ENCODE measurements at regions not wholly inside any gene's neighbourhood (a gene's known extent, or its start where the extent isn't known, plus 50 kb on each side); places are given as distances from the start of the nearest gene placed in this dataset.
"Not testable (repeated sequence)": the region's sequence is repeated elsewhere in the genome, so short reads cannot be mapped to it uniquely, and the experiment has no call there.

DNA sequence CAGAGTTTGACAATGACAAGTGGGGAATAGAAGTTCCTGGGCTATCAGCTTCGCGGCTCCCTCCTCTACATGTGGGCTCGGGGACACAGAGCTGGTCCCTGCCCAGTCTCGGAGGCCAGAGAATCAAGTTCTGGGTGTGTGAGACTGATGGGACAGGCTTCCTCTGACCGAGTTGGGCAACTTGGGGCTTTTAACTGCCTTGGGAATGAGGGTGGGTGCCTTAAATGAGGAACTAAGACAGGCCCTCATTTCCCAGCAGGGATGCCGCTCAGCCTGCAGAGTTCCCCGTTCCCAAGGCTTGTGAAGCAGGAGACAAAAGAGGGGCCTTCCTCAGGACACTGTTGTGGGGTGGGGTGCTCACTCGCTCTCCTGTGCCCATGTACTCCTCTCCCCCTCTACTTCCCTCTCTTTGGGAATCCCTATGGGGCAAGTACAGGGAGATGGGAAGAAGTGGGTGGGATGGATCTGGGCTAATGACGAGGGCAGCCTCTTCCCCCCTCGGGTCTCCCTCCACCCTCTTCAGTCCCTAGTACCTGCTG, 290.2 kb downstream of the BCL2L11 start:
- H3K4me2 ChIP-seq (ENCODE audit: low read length); H2AK5ac ChIP-seq (ENCODE audit: low read length); H4K8ac ChIP-seq (ENCODE audit: low read depth, low read length); H3K4me3 ChIP-seq (ENCODE audit: low read depth, low read length); H3K18ac ChIP-seq (ENCODE audit: low read length); H3K79me1 ChIP-seq (ENCODE audit: low read length); H3K27me3 ChIP-seq (ENCODE audit: insufficient read depth, low read length); H3K4ac ChIP-seq (ENCODE audit: low read depth, low read length); H2AFZ ChIP-seq (ENCODE audit: insufficient read depth, low read length, poor library complexity); H3K79me2 ChIP-seq (ENCODE audit: control insufficient read depth, insufficient read depth, low read length, poor library complexity); DNase-seq; H3K27ac ChIP-seq (ENCODE audit: low read depth, low read length); H2BK5ac ChIP-seq (ENCODE audit: low read depth, low read length, poor library complexity); H3K9me3 ChIP-seq (ENCODE audit: insufficient read depth, low read depth, low read length); H4K12ac ChIP-seq (ENCODE audit: low read depth, low read length); H3K4me1 ChIP-seq (ENCODE audit: control insufficient read depth in 1 of 2, insufficient read depth in 2 of 2, low read length in 2 of 2); H3K36me3 ChIP-seq (ENCODE audit: control insufficient read depth in 1 of 2, insufficient read depth in 2 of 2, low read length in 2 of 2); H3K23ac ChIP-seq (ENCODE audit: low read length); H3K9ac ChIP-seq (ENCODE audit: low read length): not testable (repeated sequence)
- Histone ChIP-seq H2BK12ac (ENCODE audit: low read length) (peak overlapping the region; percentile 91), H2BK120ac (ENCODE audit: insufficient read depth, low read length, poor library complexity) (peak overlapping the region; percentile 60), H4K91ac (ENCODE audit: low read depth, low read length) (peak overlapping the region; percentile 77), H3K14ac (ENCODE audit: low read length) (peak overlapping the region; percentile 56)
- WGBS (ENCODE audit: extremely low coverage, insufficient coverage, insufficient read length): no CpG with 5 or more reads among the region's 10 CpGs

GRCh38 chr2:111411867-111412681, 291.4 kb downstream of the BCL2L11 start:
- not testable (repeated sequence) for H3K36me3 ChIP-seq (ENCODE audit: control insufficient read depth in 1 of 2, insufficient read depth in 2 of 2, low read length in 2 of 2); H4K12ac ChIP-seq (ENCODE audit: low read depth, low read length); H3K14ac ChIP-seq (ENCODE audit: low read length); H2BK12ac ChIP-seq (ENCODE audit: low read length); H3K9ac ChIP-seq (ENCODE audit: low read length); H3K4me2 ChIP-seq (ENCODE audit: low read length); H3K4me1 ChIP-seq (ENCODE audit: control insufficient read depth in 1 of 2, insufficient read depth in 2 of 2, low read length in 2 of 2); DNase-seq; H2AFZ ChIP-seq (ENCODE audit: insufficient read depth, low read length, poor library complexity); H3K4me3 ChIP-seq (ENCODE audit: low read depth, low read length); H3K27me3 ChIP-seq (ENCODE audit: insufficient read depth, low read length); H3K27ac ChIP-seq (ENCODE audit: low read depth, low read length); H3K9me3 ChIP-seq (ENCODE audit: insufficient read depth, low read depth, low read length); H3K4ac ChIP-seq (ENCODE audit: low read depth, low read length); H3K79me1 ChIP-seq (ENCODE audit: low read length); H3K79me2 ChIP-seq (ENCODE audit: control insufficient read depth, insufficient read depth, low read length, poor library complexity); H3K18ac ChIP-seq (ENCODE audit: low read length); H3K23ac ChIP-seq (ENCODE audit: low read length); H2BK120ac ChIP-seq (ENCODE audit: insufficient read depth, low read length, poor library complexity); H4K8ac ChIP-seq (ENCODE audit: low read depth, low read length); H2BK5ac ChIP-seq (ENCODE audit: low read depth, low read length, poor library complexity); H2AK5ac ChIP-seq (ENCODE audit: low read length)
- H4K91ac ChIP-seq (ENCODE audit: low read depth, low read length): peak overlapping the region; percentile 5
- no CpG with 5 or more reads among the region's 18 CpGs for WGBS (ENCODE audit: extremely low coverage, insufficient coverage, insufficient read length)

DNA sequence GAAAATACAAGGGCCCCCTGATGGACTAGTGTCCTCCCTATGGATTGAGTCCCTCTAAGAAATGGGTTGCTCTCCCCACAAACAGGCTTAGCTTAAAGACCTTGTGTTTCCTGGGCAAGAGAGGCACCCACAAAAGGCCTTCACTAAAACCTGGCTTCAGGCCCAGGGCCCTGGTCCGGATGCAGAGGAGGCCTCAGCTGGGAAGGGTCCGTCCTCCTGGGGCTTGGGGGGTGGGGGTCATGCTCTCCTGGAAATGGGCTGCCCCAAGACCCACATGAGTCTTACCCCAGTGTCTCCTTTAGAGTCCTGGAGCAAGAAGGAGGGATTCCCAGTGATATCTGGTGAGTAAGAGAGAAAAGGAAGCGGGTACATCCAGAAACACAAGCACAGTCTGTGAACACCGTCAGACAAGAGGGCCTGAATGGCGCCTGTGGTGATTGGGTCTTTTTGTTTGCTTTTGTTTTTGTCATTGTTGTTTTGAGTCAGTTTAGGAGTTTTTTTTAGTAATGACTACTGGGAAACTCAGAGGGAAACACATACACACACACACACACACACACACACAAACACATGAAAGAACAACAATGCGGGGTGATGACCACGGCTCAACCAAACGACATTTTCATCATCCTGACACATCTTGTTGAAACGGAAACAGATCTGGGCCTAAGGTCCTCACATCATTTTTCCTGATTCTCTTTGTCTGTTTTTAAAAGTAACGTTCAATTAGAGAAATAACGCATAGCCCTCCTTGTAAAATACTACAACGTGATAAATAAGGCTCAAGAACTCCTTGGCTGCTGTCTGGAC, 292.3 kb downstream of the BCL2L11 start:
- H3K9me3 ChIP-seq (ENCODE audit: insufficient read depth, low read depth, low read length); H3K36me3 ChIP-seq (ENCODE audit: control insufficient read depth in 1 of 2, insufficient read depth in 2 of 2, low read length in 2 of 2); H3K9ac ChIP-seq (ENCODE audit: low read length); H3K4ac ChIP-seq (ENCODE audit: low read depth, low read length); H2AFZ ChIP-seq (ENCODE audit: insufficient read depth, low read length, poor library complexity); H3K79me1 ChIP-seq (ENCODE audit: low read length); H2AK5ac ChIP-seq (ENCODE audit: low read length); H3K18ac ChIP-seq (ENCODE audit: low read length); H3K27me3 ChIP-seq (ENCODE audit: insufficient read depth, low read length); H3K4me3 ChIP-seq (ENCODE audit: low read depth, low read length); H4K12ac ChIP-seq (ENCODE audit: low read depth, low read length); H3K23ac ChIP-seq (ENCODE audit: low read length); H3K79me2 ChIP-seq (ENCODE audit: control insufficient read depth, insufficient read depth, low read length, poor library complexity); H2BK120ac ChIP-seq (ENCODE audit: insufficient read depth, low read length, poor library complexity); H3K4me1 ChIP-seq (ENCODE audit: control insufficient read depth in 1 of 2, insufficient read depth in 2 of 2, low read length in 2 of 2); H3K4me2 ChIP-seq (ENCODE audit: low read length): not testable (repeated sequence)
- Histone ChIP-seq H2BK12ac (ENCODE audit: low read length) (peak overlapping the region; percentile 77), H4K8ac (ENCODE audit: low read depth, low read length) (peak overlapping the region; percentile 43), H4K91ac (ENCODE audit: low read depth, low read length) (peak overlapping the region; percentile 83), H2BK5ac (ENCODE audit: low read depth, low read length, poor library complexity) (peak overlapping the region; percentile 84), H3K27ac (ENCODE audit: low read depth, low read length) (peak overlapping the region; percentile 71), H3K14ac (ENCODE audit: low read length) (peak overlapping the region; percentile 64)
- no CpG with 5 or more reads among the region's 12 CpGs for WGBS (ENCODE audit: extremely low coverage, insufficient coverage, insufficient read length)
- peak in 1 of 2 donors; percentile 3 for DNase-seq

DNA sequence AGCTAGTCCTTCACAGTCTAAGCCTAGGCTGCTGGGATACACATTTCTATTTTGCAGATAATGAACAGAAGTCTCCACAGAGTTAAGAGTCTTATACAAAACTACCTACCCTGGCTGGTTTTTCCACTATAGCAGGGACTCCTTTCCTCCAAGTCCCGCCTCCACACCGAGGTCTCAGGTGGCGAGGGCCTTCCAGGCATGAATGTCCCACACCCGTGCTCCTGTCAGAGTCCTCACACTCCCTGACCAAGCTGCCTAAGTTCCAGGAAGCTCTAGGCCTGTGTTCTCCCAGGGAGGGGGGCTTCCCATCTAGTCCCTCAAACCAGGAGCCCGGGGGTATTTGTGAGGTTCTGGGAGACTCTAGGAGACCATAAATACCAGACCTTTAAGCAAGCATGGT, 293.2 kb downstream of the BCL2L11 start:
- H3K36me3 ChIP-seq (ENCODE audit: control insufficient read depth in 1 of 2, insufficient read depth in 2 of 2, low read length in 2 of 2); H4K8ac ChIP-seq (ENCODE audit: low read depth, low read length); H2BK120ac ChIP-seq (ENCODE audit: insufficient read depth, low read length, poor library complexity); H3K4me3 ChIP-seq (ENCODE audit: low read depth, low read length); H3K9me3 ChIP-seq (ENCODE audit: insufficient read depth, low read depth, low read length); H2BK5ac ChIP-seq (ENCODE audit: low read depth, low read length, poor library complexity); H3K4me2 ChIP-seq (ENCODE audit: low read length); H4K91ac ChIP-seq (ENCODE audit: low read depth, low read length); H2AK5ac ChIP-seq (ENCODE audit: low read length); H3K14ac ChIP-seq (ENCODE audit: low read length); H2BK12ac ChIP-seq (ENCODE audit: low read length); H3K4ac ChIP-seq (ENCODE audit: low read depth, low read length); H3K79me1 ChIP-seq (ENCODE audit: low read length); H3K27me3 ChIP-seq (ENCODE audit: insufficient read depth, low read length); H3K9ac ChIP-seq (ENCODE audit: low read length); H3K18ac ChIP-seq (ENCODE audit: low read length); H2AFZ ChIP-seq (ENCODE audit: insufficient read depth, low read length, poor library complexity); H3K4me1 ChIP-seq (ENCODE audit: control insufficient read depth in 1 of 2, insufficient read depth in 2 of 2, low read length in 2 of 2); H4K12ac ChIP-seq (ENCODE audit: low read depth, low read length); H3K23ac ChIP-seq (ENCODE audit: low read length); H3K79me2 ChIP-seq (ENCODE audit: control insufficient read depth, insufficient read depth, low read length, poor library complexity): not testable (repeated sequence)
- H3K27ac ChIP-seq (ENCODE audit: low read depth, low read length): peak overlapping the region; percentile 47
- no CpG with 5 or more reads among the region's 5 CpGs for WGBS (ENCODE audit: extremely low coverage, insufficient coverage, insufficient read length)
- peak in 1 of 2 donors; percentile 37 for DNase-seq
